ENCODE measurements at regions not wholly inside any gene's neighbourhood (a gene's known extent, or its start where the extent isn't known, plus 50 kb on each side); places are given as distances from the start of the nearest gene placed in this dataset.

- DNase-seq (ENCODE audit: low spot score) = no peak
Observed at GRCh38 chr2:16317211-16317830, 348.3 kb downstream of the CYRIA start.

- no peak for DNase-seq (ENCODE audit: low spot score)
Observed at GRCh38 chr2:16316456-16317210, 349.0 kb downstream of the CYRIA start.

GRCh38 chr2:16315908-16316307 lies 349.7 kb downstream of the CYRIA start:
- DNase-seq (ENCODE audit: low spot score) = no peak

- DNase-seq (ENCODE audit: low spot score) = no peak
Observed at GRCh38 chr2:16315458-16315835, 350.2 kb downstream of the CYRIA start.

- DNase-seq (ENCODE audit: low spot score) = no peak
Observed at GRCh38 chr2:16314691-16315457, 350.8 kb downstream of the CYRIA start.

GRCh38 chr2:16314001-16314400 lies 351.6 kb downstream of the CYRIA start:
- no peak for DNase-seq (ENCODE audit: low spot score)

- no peak for DNase-seq (ENCODE audit: low spot score)
Observed at GRCh38 chr2:16313235-16313975, 352.2 kb downstream of the CYRIA start.

- no peak for DNase-seq (ENCODE audit: low spot score)
Observed at GRCh38 chr2:16312771-16313170, 352.9 kb downstream of the CYRIA start.

GRCh38 chr2:16311521-16312440 lies 353.9 kb downstream of the CYRIA start:
- no peak for DNase-seq (ENCODE audit: low spot score)

GRCh38 chr2:16308816-16309215 lies 356.8 kb downstream of the CYRIA start:
- no peak for DNase-seq (ENCODE audit: low spot score)

GRCh38 chr2:16304876-16305590 lies 360.6 kb downstream of the CYRIA start:
- DNase-seq (ENCODE audit: low spot score) = no peak

- DNase-seq (ENCODE audit: low spot score) = no peak
Observed at GRCh38 chr2:16303761-16304160, 361.9 kb downstream of the CYRIA start.

- DNase-seq (ENCODE audit: low spot score) = no peak
Observed at GRCh38 chr2:16303273-16303577, 362.4 kb downstream of the CYRIA start.

GRCh38 chr2:16302431-16303272 lies 362.3 kb downstream of the MYCN start:
- no peak for DNase-seq (ENCODE audit: low spot score)

- no peak for DNase-seq (ENCODE audit: low spot score)
Observed at GRCh38 chr2:16301961-16302360, 361.6 kb downstream of the MYCN start.

GRCh38 chr2:16298866-16299265 lies 358.5 kb downstream of the MYCN start:
- no peak for DNase-seq (ENCODE audit: low spot score)

GRCh38 chr2:16296331-16297250 lies 356.2 kb downstream of the MYCN start:
- no peak for DNase-seq (ENCODE audit: low spot score)

GRCh38 chr2:16296038-16296290 lies 355.6 kb downstream of the MYCN start:
- no peak for DNase-seq (ENCODE audit: low spot score)

- DNase-seq (ENCODE audit: low spot score) = no peak
Observed at GRCh38 chr2:16294791-16295190, 354.4 kb downstream of the MYCN start.
